Trophoblast cell (in vitro differentiated cells and primary cell): ENCODE measurements at regions not wholly inside any gene's neighbourhood (a gene's known extent, or its start where the extent isn't known, plus 50 kb on each side); places are given as distances from the start of the nearest gene placed in this dataset.

Source experiments
- DNase-seq, 2 donors: peaks; one replicate each; pipeline ENCODE4 v3.0.0-alpha.2; 2016
- H2AFZ ChIP-seq: 2 replicates; pipeline ENCODE4 v1.6.1; 2013; ENCODE audit warnings: low read length, moderate library complexity, mild to moderate bottlenecking; ENCODE audit not compliant: insufficient read depth, poor library complexity
- H2AK5ac ChIP-seq: 2 replicates; pipeline ENCODE4 v1.6.1; 2013; ENCODE audit warnings: mild to moderate bottlenecking, low read length
- H2BK120ac ChIP-seq: 2 replicates; pipeline ENCODE4 v1.6.1; 2013; ENCODE audit warnings: low read length, mild to moderate bottlenecking, moderate library complexity; ENCODE audit not compliant: insufficient read depth, poor library complexity
- H2BK12ac ChIP-seq: 2 replicates; pipeline ENCODE4 v1.6.1; 2013; ENCODE audit warnings: mild to moderate bottlenecking, low read length, moderate library complexity
- H2BK5ac ChIP-seq: 2 replicates; pipeline ENCODE4 v1.6.1; 2013; ENCODE audit warnings: low read length, low read depth, moderate library complexity, mild to moderate bottlenecking; ENCODE audit not compliant: poor library complexity
- H3K14ac ChIP-seq: 2 replicates; pipeline ENCODE4 v1.6.1; 2013; ENCODE audit warnings: mild to moderate bottlenecking, low read length
- H3K18ac ChIP-seq: 2 replicates; pipeline ENCODE4 v1.6.1; 2013; ENCODE audit warnings: mild to moderate bottlenecking, low read length
- H3K23ac ChIP-seq: 2 replicates; pipeline ENCODE4 v1.6.1; 2013; ENCODE audit warnings: low read length
- H3K27ac ChIP-seq: 2 replicates; pipeline ENCODE4 v1.5.1; 2013; ENCODE audit warnings: low read depth, mild to moderate bottlenecking, inconsistent platforms, low read length, moderate library complexity
- H3K27me3 ChIP-seq: 2 replicates; pipeline ENCODE4 v1.6.1; 2013; ENCODE audit warnings: inconsistent platforms, mild to moderate bottlenecking, low read length, moderate library complexity; ENCODE audit not compliant: insufficient read depth
- H3K36me3 ChIP-seq, 2 experiments: 1 replicate in 1 of 2; 2 replicates in 1 of 2; pipeline ENCODE4 v1.6.1; 2013; ENCODE audit warnings: low read length in 2 of 2, mild to moderate bottlenecking in 2 of 2, moderate library complexity in 1 of 2; ENCODE audit not compliant: insufficient read depth in 2 of 2, control insufficient read depth in 1 of 2
- H3K4ac ChIP-seq: 2 replicates; pipeline ENCODE4 v1.6.1; 2013; ENCODE audit warnings: low read depth, mild to moderate bottlenecking, low read length, moderate library complexity
- H3K4me1 ChIP-seq, 2 experiments: 1 replicate in 1 of 2; 2 replicates in 1 of 2; pipeline ENCODE4 v1.6.1; 2013; ENCODE audit warnings: low read length in 2 of 2, mild to moderate bottlenecking in 2 of 2, moderate library complexity in 1 of 2; ENCODE audit not compliant: insufficient read depth in 2 of 2, control insufficient read depth in 1 of 2
- H3K4me2 ChIP-seq: 2 replicates; pipeline ENCODE4 v1.6.1; 2013; ENCODE audit warnings: inconsistent platforms, mild to moderate bottlenecking, low read length, moderate library complexity
- H3K4me3 ChIP-seq: 2 replicates; pipeline ENCODE4 v1.5.1; 2013; ENCODE audit warnings: mild to moderate bottlenecking, low read depth, low read length, inconsistent platforms
- H3K79me1 ChIP-seq: one replicate; pipeline ENCODE4 v1.6.1; 2013; ENCODE audit warnings: low read length
- H3K79me2 ChIP-seq: 2 replicates; pipeline ENCODE4 v1.6.1; 2013; ENCODE audit warnings: low read length, mild to moderate bottlenecking; ENCODE audit not compliant: control insufficient read depth, insufficient read depth, poor library complexity
- H3K9ac ChIP-seq: 2 replicates; pipeline ENCODE4 v1.6.1; 2013; ENCODE audit warnings: mild to moderate bottlenecking, low read length
- H3K9me3 ChIP-seq: 2 replicates; pipeline ENCODE4 v1.6.1; 2013; ENCODE audit warnings: low read depth, mild to moderate bottlenecking, control low read depth, inconsistent platforms, low read length; ENCODE audit not compliant: insufficient read depth
- H4K12ac ChIP-seq: 2 replicates; pipeline ENCODE4 v1.6.1; 2013; ENCODE audit warnings: low read depth, mild to moderate bottlenecking, low read length, moderate library complexity
- H4K8ac ChIP-seq: 2 replicates; pipeline ENCODE4 v1.6.1; 2013; ENCODE audit warnings: low read depth, mild to moderate bottlenecking, low read length, moderate library complexity
- H4K91ac ChIP-seq: one replicate; pipeline ENCODE4 v1.6.1; 2013; ENCODE audit warnings: low read depth, mild to moderate bottlenecking, low read length, moderate library complexity
- WGBS: extraction: QIAGEN DNeasy Blood & Tissue Kit; methylation state at CpG from one replicate; pipeline ENCODE4 v1.1.7; 2013; ENCODE audit warnings: missing lambda C conversion rate; ENCODE audit not compliant: insufficient read length, insufficient coverage; ENCODE audit errors: extremely low coverage; 5-methylcytosine and 5-hydroxymethylcytosine counted together

DNA sequence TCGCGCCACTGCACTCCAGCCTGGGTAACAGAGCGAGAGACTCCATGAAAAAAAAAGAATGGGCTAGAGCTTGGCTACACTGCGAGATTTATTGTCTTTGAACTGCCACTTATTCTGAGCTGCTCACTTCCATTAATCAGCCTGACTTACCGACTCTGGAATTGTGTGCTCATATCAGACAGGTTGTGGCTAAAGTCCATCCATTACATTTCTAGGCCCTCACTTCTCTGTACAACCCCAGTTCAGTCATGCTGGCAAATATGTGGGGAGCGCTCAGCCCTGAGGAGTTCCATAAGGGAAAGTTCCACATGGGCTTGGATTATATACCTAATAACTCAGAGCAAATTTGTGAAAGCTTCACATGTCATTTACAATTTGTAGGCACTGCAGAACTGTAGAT is 270.6 kb downstream of the TRIML1 start:
- DNase-seq: no peak
- H4K91ac ChIP-seq: no peak overlapping the region
- no CpG with 5 or more reads among the region's 6 CpGs for WGBS

DNA sequence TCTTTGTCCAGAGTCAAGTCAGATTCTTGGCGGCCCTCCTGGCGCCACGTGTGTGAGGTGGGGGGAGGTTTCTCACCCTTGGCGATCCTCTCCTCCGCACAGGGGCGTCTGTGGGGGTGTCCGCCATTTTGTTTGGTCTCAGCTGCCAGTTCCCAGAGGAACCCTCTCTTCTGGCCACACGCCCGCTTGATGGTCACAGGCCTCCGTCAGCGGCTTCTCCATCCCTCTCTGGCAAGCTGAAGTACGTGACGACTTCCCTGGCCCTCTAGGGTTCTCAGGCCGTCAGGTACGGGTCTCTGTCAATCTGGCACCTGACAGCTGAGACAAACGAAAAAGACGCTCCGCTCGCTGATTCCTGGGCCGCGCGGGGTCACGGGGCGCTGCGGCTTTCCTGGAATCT is 272.6 kb downstream of the TRIML1 start:
- no peak overlapping the region for H3K14ac ChIP-seq
- DNase-seq: no peak
- WGBS: no CpG with 5 or more reads among the region's 25 CpGs
- H3K4me3 ChIP-seq: no peak overlapping the region
- no peak overlapping the region for H3K9ac ChIP-seq
- no peak overlapping the region for H2BK120ac ChIP-seq
- no peak overlapping the region for H2BK5ac ChIP-seq
- no peak overlapping the region for H4K91ac ChIP-seq
- H2BK12ac ChIP-seq: no peak overlapping the region
- no peak overlapping the region for H4K8ac ChIP-seq
- no peak overlapping the region for H3K4ac ChIP-seq
- no peaks in the 10 kb centered on the region for H3K4me1 ChIP-seq
- H3K23ac ChIP-seq: no peak overlapping the region
- no peak overlapping the region for H4K12ac ChIP-seq
- no peak overlapping the region for H2AFZ ChIP-seq
- no peak overlapping the region for H2AK5ac ChIP-seq
- no peak overlapping the region for H3K27ac ChIP-seq
- no peaks in the 10 kb centered on the region for H3K79me1 ChIP-seq
- peaks cover 2% of the 10 kb centered on the region for H3K9me3 ChIP-seq
- no peaks in the 10 kb centered on the region for H3K79me2 ChIP-seq
- H3K4me2 ChIP-seq: no peak overlapping the region
- no peak overlapping the region for H3K18ac ChIP-seq
- H3K36me3 ChIP-seq: no peaks in the 10 kb centered on the region
- H3K27me3 ChIP-seq: no peaks in the 10 kb centered on the region

More for the DNA sequence above, 270.6 kb downstream of the TRIML1 start:
- no peaks in the 10 kb centered on the region for H3K36me3 ChIP-seq
- H4K12ac ChIP-seq: no peak overlapping the region
- no peaks in the 10 kb centered on the region for H3K4me1 ChIP-seq
- no peaks in the 10 kb centered on the region for H3K79me2 ChIP-seq
- H3K27me3 ChIP-seq: no peaks in the 10 kb centered on the region
- no peak overlapping the region for H3K27ac ChIP-seq
- no peak overlapping the region for H3K14ac ChIP-seq
- no peak overlapping the region for H4K8ac ChIP-seq
- H2BK5ac ChIP-seq: no peak overlapping the region
- no peak overlapping the region for H2BK12ac ChIP-seq
- peaks cover 2% of the 10 kb centered on the region for H3K9me3 ChIP-seq
- H3K4ac ChIP-seq: no peak overlapping the region
- no peaks in the 10 kb centered on the region for H3K79me1 ChIP-seq
- H3K4me3 ChIP-seq: no peak overlapping the region
- H2BK120ac ChIP-seq: no peak overlapping the region
- H3K4me2 ChIP-seq: no peak overlapping the region
- no peak overlapping the region for H2AK5ac ChIP-seq
- no peak overlapping the region for H3K9ac ChIP-seq
- H3K18ac ChIP-seq: no peak overlapping the region
- H3K23ac ChIP-seq: no peak overlapping the region
- no peak overlapping the region for H2AFZ ChIP-seq

DNA sequence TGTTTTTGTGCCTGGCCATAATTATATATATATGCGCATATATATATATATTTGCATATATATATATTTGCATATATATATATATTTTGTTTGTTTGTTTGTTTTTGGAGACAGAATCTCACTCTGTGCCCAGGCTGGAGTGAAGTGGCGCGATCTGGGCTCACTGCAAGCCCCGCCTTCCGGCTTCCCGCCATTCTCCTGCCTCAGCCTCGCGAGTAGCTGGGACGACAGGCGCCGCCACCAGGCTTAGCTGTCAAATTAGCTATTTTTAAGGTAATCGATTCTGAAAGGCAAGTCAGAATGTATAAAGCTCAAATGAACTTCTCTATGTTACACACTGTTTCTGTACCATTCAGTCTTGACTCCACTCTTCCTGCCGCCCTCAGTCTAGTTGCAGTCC is 273.3 kb downstream of the TRIML1 start:
- H3K14ac ChIP-seq: no peak overlapping the region
- H2AK5ac ChIP-seq: no peak overlapping the region
- no peak overlapping the region for H3K18ac ChIP-seq
- no peaks in the 10 kb centered on the region for H3K4me1 ChIP-seq
- H3K4me2 ChIP-seq: no peak overlapping the region
- no peak overlapping the region for H3K23ac ChIP-seq
- H4K12ac ChIP-seq: no peak overlapping the region
- no peak overlapping the region for H3K4me3 ChIP-seq
- no peak overlapping the region for H2BK120ac ChIP-seq
- peaks cover 2% of the 10 kb centered on the region for H3K9me3 ChIP-seq
- no peak overlapping the region for H2AFZ ChIP-seq
- no peaks in the 10 kb centered on the region for H3K36me3 ChIP-seq
- no peaks in the 10 kb centered on the region for H3K79me2 ChIP-seq
- no peaks in the 10 kb centered on the region for H3K79me1 ChIP-seq
- H4K91ac ChIP-seq: no peak overlapping the region
- no peak overlapping the region for H2BK12ac ChIP-seq
- no peak overlapping the region for H3K9ac ChIP-seq
- WGBS: no CpG with 5 or more reads among the region's 13 CpGs
- no peak for DNase-seq
- H3K27ac ChIP-seq: no peak overlapping the region
- H2BK5ac ChIP-seq: no peak overlapping the region
- no peak overlapping the region for H3K4ac ChIP-seq
- H4K8ac ChIP-seq: no peak overlapping the region
- no peaks in the 10 kb centered on the region for H3K27me3 ChIP-seq

- DNase-seq: peak; percentile 18 to 37
- H3K36me3 ChIP-seq: no peaks in the 10 kb centered on the region
- no peak overlapping the region for H4K91ac ChIP-seq
- H3K79me1 ChIP-seq: no peaks in the 10 kb centered on the region
- no peak overlapping the region for H3K4ac ChIP-seq
- peaks cover 2% of the 10 kb centered on the region for H3K9me3 ChIP-seq
- H4K12ac ChIP-seq: no peak overlapping the region
- H3K27ac ChIP-seq: no peak overlapping the region
- H3K23ac ChIP-seq: no peak overlapping the region
- H3K9ac ChIP-seq: no peak overlapping the region
- no peak overlapping the region for H3K4me3 ChIP-seq
- no peak overlapping the region for H3K14ac ChIP-seq
- no peaks in the 10 kb centered on the region for H3K79me2 ChIP-seq
- H3K27me3 ChIP-seq: no peaks in the 10 kb centered on the region
- no peak overlapping the region for H3K18ac ChIP-seq
- WGBS: no CpG with 5 or more reads among the region's 10 CpGs
- no peak overlapping the region for H4K8ac ChIP-seq
- H3K4me1 ChIP-seq: no peaks in the 10 kb centered on the region
- no peak overlapping the region for H2BK5ac ChIP-seq
- H2BK120ac ChIP-seq: no peak overlapping the region
- H2BK12ac ChIP-seq: no peak overlapping the region
- no peak overlapping the region for H3K4me2 ChIP-seq
- H2AFZ ChIP-seq: no peak overlapping the region
- no peak overlapping the region for H2AK5ac ChIP-seq
Observed at GRCh38 chr4:188414441-188414840, 275.2 kb downstream of the TRIML1 start.
